Fibroblast of the aortic adventitia (primary cell): ENCODE measurements at regions not wholly inside any gene's neighbourhood (a gene's known extent, or its start where the extent isn't known, plus 50 kb on each side); places are given as distances from the start of the nearest gene placed in this dataset.
"Not testable (repeated sequence)": the region's sequence is repeated elsewhere in the genome, so short reads cannot be mapped to it uniquely, and the experiment has no call there.

Source experiments
- DNase-seq: peaks from one replicate; pipeline ENCODE4 v3.0.0-alpha.2; 2010; ENCODE audit warnings: low read depth
- H3K4me3 ChIP-seq: 2 replicates; pipeline ENCODE4 v1.5.1; 2011; ENCODE audit warnings: low read depth, mild to moderate bottlenecking, control low read depth, low read length, moderate library complexity
- TF ChIP-seq, protein P1 (sequence below): IDR thresholded peaks from 2 replicates; pipeline ENCODE4 v1.5.1; 2011; ENCODE audit warnings: mild to moderate bottlenecking, low read length, control low read depth, inconsistent platforms; ENCODE audit not compliant: insufficient read depth

DNA sequence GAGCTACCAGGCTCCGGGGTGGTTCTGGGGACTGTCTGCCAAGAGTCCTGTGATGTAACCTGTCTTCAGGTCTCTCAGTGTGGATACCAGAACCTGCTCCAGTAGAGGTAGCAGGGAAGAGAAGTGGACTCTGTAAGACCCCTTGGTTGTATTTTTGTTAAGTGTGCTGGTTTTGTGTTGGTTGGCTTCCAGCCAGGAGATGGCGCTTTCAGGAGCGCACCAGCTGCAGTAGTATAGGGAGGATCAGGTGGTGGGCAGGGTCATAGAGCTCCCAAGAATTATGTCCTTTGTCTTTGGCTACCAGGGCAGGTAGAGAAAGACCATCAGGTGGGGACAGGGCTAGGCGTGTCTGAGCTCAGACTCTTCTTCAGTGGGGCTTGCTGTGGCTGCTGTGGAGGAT, 1147.2 kb upstream of the ADGRL4 start:
- no peak for DNase-seq
- H3K4me3 ChIP-seq = no peak overlapping the region
- TF ChIP-seq, protein P1, sequence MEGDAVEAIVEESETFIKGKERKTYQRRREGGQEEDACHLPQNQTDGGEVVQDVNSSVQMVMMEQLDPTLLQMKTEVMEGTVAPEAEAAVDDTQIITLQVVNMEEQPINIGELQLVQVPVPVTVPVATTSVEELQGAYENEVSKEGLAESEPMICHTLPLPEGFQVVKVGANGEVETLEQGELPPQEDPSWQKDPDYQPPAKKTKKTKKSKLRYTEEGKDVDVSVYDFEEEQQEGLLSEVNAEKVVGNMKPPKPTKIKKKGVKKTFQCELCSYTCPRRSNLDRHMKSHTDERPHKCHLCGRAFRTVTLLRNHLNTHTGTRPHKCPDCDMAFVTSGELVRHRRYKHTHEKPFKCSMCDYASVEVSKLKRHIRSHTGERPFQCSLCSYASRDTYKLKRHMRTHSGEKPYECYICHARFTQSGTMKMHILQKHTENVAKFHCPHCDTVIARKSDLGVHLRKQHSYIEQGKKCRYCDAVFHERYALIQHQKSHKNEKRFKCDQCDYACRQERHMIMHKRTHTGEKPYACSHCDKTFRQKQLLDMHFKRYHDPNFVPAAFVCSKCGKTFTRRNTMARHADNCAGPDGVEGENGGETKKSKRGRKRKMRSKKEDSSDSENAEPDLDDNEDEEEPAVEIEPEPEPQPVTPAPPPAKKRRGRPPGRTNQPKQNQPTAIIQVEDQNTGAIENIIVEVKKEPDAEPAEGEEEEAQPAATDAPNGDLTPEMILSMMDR = no peak

DNA sequence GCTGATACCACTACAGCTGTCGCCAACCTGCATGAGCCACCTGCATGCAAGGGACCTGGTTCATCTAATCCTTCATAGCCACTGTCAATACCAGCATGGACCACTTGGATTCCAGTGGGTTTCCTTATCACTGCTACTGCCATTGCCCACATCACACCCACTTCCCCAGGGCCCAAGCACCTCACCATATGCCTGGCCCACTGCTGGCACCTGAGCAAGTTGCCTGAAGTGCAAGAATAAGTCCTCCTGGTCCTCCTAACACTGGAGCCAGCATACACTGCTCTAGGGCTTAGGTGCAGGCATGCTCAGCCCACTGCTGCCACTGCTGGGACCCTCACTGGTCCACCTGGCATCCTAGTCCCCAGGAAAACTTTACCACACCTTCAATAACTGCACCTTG, 1136.8 kb upstream of the ADGRL4 start:
- DNase-seq = no peak
- TF ChIP-seq, protein P1 = no peak
- no peak overlapping the region for H3K4me3 ChIP-seq

DNA sequence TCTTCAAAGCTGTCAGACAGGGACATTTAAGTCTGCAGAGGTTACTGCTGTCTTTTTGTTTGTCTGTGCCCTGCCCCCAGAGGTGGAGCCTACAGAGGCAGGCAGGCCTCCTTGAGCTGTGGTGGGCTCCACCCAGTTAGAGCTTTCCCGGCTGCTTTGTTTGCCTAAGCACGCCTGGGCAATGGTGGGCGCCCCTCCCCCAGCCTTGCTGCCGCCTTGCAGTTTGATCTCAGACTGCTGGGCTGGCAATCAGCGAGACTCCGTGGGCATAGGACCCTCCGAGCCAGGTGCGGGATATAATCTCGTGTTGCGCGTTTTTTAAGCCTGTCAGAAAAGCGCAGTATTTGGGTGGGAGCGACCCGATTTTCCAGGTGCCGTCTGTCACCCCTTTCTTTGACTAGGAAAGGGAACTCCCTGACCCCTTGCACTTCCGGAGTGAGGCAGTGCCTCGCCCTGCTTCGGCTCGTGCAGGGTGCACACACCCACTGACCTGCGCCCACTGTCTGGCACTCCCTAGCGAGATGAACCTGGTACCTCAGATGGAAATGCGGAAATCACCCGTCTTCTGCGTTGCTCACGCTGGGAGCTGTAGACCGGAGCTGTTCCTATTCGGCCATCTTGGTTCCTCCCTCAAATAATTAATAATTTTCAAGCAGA, 1131.5 kb upstream of the ADGRL4 start:
- H3K4me3 ChIP-seq, DNase-seq: not testable (repeated sequence)

DNA sequence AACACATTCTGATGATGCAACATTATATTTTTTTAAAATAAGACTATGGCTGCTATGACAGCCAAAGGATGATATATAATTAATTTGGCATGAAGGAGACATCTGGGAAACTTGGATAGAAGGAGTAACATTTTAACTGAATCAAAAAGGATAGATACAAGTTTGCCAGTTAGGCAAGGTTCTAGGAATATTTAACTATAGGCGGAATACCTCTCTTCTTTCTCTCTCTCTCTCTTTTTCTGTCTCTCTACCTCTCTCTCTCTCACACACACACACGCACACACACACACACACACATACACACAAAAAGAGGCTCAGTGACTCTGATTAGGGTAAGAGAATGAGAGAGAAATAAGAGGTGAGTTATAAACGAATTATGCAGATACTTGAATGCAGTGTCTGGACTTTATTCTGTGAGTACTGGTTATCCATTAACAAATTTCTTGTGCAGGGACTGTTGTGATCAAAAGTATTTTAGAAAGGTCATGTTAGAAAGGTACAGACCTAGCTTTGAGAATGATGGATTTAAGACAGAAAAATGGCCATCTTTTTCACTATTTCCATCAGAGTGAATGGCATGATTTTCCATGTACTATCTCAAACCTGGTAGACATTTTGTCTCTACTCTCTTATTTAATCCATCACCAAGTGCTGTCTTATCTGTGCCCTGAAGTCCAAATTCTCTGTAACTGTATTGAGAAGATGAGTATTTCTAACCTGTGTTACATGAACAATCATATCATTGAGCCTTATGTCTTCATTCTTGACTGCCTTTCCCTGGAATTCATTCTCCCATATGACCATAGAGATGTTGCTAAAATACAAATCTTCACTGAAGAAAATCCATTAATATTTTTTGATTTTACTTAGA, 1106.9 kb upstream of the ADGRL4 start:
- H3K4me3 ChIP-seq = no peak overlapping the region
- no peak for DNase-seq
- TF ChIP-seq, protein P1 = no peak

DNA sequence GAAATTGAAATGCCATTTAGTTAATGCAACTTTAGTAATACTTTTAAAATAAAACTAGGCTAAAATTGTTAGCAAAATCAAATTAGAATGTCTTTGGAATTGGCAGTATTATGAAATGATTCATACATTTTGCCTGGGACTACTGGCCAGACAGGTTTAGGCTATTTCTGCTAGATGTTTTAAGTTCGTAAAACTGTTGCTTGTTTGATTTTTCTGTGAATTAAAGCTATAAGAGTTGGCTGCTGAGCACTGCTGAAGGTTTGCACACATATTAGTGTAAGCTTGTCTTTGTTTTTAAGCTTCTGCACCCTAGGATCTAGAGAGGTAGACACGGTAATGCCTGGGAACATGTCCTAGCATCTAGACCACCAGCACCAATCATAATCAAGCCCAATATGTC, 1094.6 kb upstream of the ADGRL4 start:
- DNase-seq = no peak
- TF ChIP-seq, protein P1 = no peak
- H3K4me3 ChIP-seq = no peak overlapping the region

DNA sequence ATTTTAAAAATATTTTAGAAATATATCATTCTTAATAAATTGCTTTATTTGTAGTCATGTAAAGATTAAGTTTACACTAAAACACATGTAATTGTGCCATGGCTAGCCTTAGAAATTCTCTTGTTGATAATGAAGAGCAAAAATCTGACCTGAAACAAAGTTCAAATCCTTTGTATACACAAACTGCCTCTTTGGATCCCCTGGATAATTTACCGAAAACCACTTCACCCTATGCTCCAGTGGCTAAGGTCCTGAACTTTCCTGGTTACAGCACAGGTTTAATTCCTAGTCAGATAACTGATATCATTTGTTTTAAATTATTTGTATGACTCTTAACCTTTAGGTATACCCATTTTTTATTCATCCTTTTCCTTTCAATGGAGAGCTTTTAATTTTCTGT, 1093.2 kb upstream of the ADGRL4 start:
- DNase-seq = no peak
- no peak overlapping the region for H3K4me3 ChIP-seq
- TF ChIP-seq, protein P1 = no peak

DNA sequence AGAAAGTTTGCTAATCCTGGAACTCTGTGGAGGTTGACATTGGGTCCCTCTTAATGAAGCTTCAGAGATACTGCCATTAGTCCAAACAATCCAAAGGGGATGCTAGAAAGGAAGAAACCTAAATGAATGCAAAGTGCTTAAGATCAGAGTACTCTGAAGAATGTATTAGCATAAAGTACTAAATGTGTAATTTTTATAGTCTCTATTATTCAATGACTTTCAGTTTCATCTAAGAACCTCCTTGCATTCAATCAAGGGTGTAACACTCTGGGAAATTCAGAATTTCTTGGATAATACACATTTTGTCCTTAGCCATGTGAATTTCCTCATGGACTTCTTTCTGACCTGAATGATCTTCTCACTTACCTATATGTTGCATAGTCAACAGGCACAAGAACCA, 1078.5 kb upstream of the ADGRL4 start:
- no peak overlapping the region for H3K4me3 ChIP-seq
- no peak for DNase-seq
- TF ChIP-seq, protein P1 = no peak
